ENCODE measurements at regions not wholly inside any gene's neighbourhood (a gene's known extent, or its start where the extent isn't known, plus 50 kb on each side); places are given as distances from the start of the nearest gene placed in this dataset.

DNA sequence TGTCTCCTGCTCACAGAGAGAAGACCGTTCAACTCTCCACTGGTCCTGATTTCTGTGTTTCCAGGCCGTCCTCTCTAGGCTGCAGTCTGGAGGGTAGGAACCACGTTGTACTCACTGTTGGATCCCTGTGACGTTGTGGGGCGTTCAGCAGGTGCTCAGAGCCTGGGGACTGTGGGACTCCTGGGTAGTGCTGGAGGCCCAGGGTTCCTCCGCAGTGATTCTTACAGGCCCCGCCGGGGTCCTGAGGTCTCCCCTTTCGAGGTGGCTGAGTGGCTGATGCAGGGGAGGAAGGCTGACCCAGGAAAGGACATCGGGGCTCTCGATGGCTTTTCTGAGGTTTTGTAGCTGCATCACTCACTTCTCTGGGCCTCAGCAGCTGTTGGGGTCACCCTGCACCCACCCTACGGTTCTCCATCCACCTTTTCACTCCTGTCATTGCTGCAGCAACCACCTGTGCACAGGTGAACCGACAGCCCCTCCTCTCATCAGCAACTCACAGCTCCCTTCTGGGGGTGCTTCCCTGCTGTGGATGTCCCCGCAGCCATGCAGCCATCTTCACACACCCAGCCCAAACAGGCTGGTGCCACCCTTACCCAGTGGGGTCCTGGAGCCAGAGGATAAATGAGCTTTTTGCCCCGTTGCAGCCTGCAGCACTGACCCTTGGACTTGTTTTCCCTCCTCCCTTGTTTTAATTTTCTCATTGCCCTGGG lies 169.6 kb upstream of the HDAC4 start:
- 73 to 81% (median 74%) methylated on average over 15 of the region's 15 CpGs for WGBS, 3 donors
- DNase-seq (no peak), FAIRE-seq (no peak)
- H3K27me3 ChIP-seq (ENCODE audit: control insufficient read depth in 3 of 3, insufficient read depth in 3 of 3, low read length in 3 of 3), result peaks cover 0 to 16% (median 0%) of the 10 kb centered on the region in 3 donors
- H3K4me3 ChIP-seq (ENCODE audit: low read depth in 1 of 3, low read length in 3 of 3), result no peak overlapping the region
- no peaks in the 10 kb centered on the region for H3K9me3 ChIP-seq (ENCODE audit: control insufficient read depth in 2 of 2, insufficient read depth in 1 of 2, low read depth in 1 of 2, low read length in 1 of 2)
- no peaks in the 10 kb centered on the region for H3K36me3 ChIP-seq (ENCODE audit: control insufficient read depth in 3 of 3, insufficient read depth in 2 of 3, low read depth in 1 of 3, low read length in 3 of 3)
- H3K27ac ChIP-seq (ENCODE audit: low read depth in 1 of 3, low read length in 2 of 3), result no peak overlapping the region
- H3K4me1 ChIP-seq (ENCODE audit: control insufficient read depth in 3 of 3, insufficient read depth in 2 of 3, low read depth in 1 of 3, low read length in 2 of 3), result no peaks in the 10 kb centered on the region

- no peaks in the 10 kb centered on the region for H3K4me1 ChIP-seq (ENCODE audit: control insufficient read depth in 3 of 3, insufficient read depth in 2 of 3, low read depth in 1 of 3, low read length in 2 of 3)
- no peaks in the 10 kb centered on the region for H3K9me3 ChIP-seq (ENCODE audit: control insufficient read depth in 2 of 2, insufficient read depth in 1 of 2, low read depth in 1 of 2, low read length in 1 of 2)
- FAIRE-seq (no peak), DNase-seq (no peak)
- 77 to 80% (median 80%) methylated on average over 24 of the region's 24 CpGs for WGBS, 3 donors
- no peak overlapping the region for H3K27ac ChIP-seq (ENCODE audit: low read depth in 1 of 3, low read length in 2 of 3)
- H3K36me3 ChIP-seq (ENCODE audit: control insufficient read depth in 3 of 3, insufficient read depth in 2 of 3, low read depth in 1 of 3, low read length in 3 of 3), result no peaks in the 10 kb centered on the region
- peaks cover 0 to 10% (median 0%) of the 10 kb centered on the region in 3 donors for H3K27me3 ChIP-seq (ENCODE audit: control insufficient read depth in 3 of 3, insufficient read depth in 3 of 3, low read length in 3 of 3)
- H3K4me3 ChIP-seq (ENCODE audit: low read depth in 1 of 3, low read length in 3 of 3), result no peak overlapping the region
Observed at GRCh38 chr2:239569401-239570090, 168.7 kb upstream of the HDAC4 start.

GRCh38 chr2:239568601-239569000 lies 167.8 kb upstream of the HDAC4 start:
- no peak for FAIRE-seq
- no peak overlapping the region for H3K4me3 ChIP-seq (ENCODE audit: low read depth in 1 of 3, low read length in 3 of 3)
- 14 to 41% (median 27%) methylated on average over 4 of the region's 4 CpGs for WGBS, 3 donors

DNA sequence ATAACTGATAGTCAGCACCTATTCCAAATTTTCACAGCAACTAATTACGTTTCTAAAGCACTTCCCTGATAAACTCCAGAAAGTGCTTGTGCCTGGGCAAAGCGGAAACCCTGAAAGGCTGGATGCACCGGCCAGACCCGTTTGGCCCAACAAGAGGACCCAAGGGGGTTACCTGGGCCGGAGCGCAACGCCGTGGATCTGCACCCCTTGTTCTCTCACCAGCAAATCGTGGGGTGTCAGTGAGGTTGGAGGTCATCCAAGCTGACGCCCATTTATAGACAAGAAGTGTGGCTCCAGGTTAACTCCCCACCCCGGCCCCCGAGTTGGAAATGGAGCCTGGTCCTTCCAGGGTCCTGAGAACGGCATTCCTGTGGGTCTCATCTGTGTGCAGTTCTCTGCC lies 167.0 kb upstream of the HDAC4 start:
- 74 to 89% (median 78%) methylated on average over 13 of the region's 13 CpGs for WGBS, 3 donors
- DNase-seq, result no peak

More at GRCh38 chr2:239568601-239569000, 167.8 kb upstream of the HDAC4 start:
- no peaks in the 10 kb centered on the region for H3K9me3 ChIP-seq (ENCODE audit: control insufficient read depth in 2 of 2, insufficient read depth in 1 of 2, low read depth in 1 of 2, low read length in 1 of 2)
- no peak for DNase-seq
- no peak overlapping the region for H3K27ac ChIP-seq (ENCODE audit: low read depth in 1 of 3, low read length in 2 of 3)
- H3K36me3 ChIP-seq (ENCODE audit: control insufficient read depth in 3 of 3, insufficient read depth in 2 of 3, low read depth in 1 of 3, low read length in 3 of 3), result no peaks in the 10 kb centered on the region
- no peaks in the 10 kb centered on the region for H3K4me1 ChIP-seq (ENCODE audit: control insufficient read depth in 3 of 3, insufficient read depth in 2 of 3, low read depth in 1 of 3, low read length in 2 of 3)
- H3K27me3 ChIP-seq (ENCODE audit: control insufficient read depth in 3 of 3, insufficient read depth in 3 of 3, low read length in 3 of 3), result peaks cover 0 to 6% (median 0%) of the 10 kb centered on the region in 3 donors

DNA sequence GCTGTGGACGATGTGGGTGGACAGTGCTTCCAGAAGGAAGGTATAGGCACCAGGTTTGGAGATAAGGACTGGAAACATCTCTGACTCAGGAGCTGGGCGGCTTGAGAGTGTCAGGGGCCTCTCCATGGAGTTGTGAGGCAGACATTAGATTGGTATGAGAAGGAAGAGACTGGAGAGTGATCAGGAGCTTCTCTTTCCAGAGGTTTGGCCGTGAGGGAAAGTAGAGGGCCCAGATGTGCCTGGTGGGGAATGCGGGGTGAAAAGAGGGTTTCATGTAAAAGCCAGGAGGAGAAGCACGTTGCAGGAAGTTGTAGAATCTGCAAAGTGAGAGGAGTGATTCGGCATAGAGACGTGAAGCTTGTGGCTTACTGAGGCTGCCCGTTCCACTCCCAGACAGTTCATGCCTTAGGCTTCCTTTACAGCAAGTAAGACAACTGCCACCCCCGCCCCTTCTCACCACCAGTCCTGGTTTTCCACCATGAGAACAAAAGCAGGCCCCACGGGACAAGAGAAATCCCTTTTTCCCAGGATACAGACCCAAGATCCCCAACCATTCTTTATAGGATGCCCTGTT lies 166.3 kb upstream of the HDAC4 start:
- Histone ChIP-seq H3K27me3 (ENCODE audit: control insufficient read depth in 3 of 3, insufficient read depth in 3 of 3, low read length in 3 of 3) (peaks cover 0 to 6% (median 0%) of the 10 kb centered on the region in 3 donors), H3K4me3 (ENCODE audit: low read depth in 1 of 3, low read length in 3 of 3) (no peak overlapping the region), H3K27ac (ENCODE audit: low read depth in 1 of 3, low read length in 2 of 3) (no peak overlapping the region), H3K9me3 (ENCODE audit: control insufficient read depth in 2 of 2, insufficient read depth in 1 of 2, low read depth in 1 of 2, low read length in 1 of 2) (no peaks in the 10 kb centered on the region), H3K4me1 (ENCODE audit: control insufficient read depth in 3 of 3, insufficient read depth in 2 of 3, low read depth in 1 of 3, low read length in 2 of 3) (no peaks in the 10 kb centered on the region), H3K36me3 (ENCODE audit: control insufficient read depth in 3 of 3, insufficient read depth in 2 of 3, low read depth in 1 of 3, low read length in 3 of 3) (no peaks in the 10 kb centered on the region)
- no peak for FAIRE-seq
- WGBS, 3 donors, result 61 to 63% (median 63%) methylated on average over 10 of the region's 10 CpGs
- no peak for DNase-seq

More for the DNA sequence above, 167.0 kb upstream of the HDAC4 start:
- H3K4me3 ChIP-seq (ENCODE audit: low read depth in 1 of 3, low read length in 3 of 3), result no peak overlapping the region
- no peaks in the 10 kb centered on the region for H3K4me1 ChIP-seq (ENCODE audit: control insufficient read depth in 3 of 3, insufficient read depth in 2 of 3, low read depth in 1 of 3, low read length in 2 of 3)
- H3K36me3 ChIP-seq (ENCODE audit: control insufficient read depth in 3 of 3, insufficient read depth in 2 of 3, low read depth in 1 of 3, low read length in 3 of 3), result no peaks in the 10 kb centered on the region
- H3K27ac ChIP-seq (ENCODE audit: low read depth in 1 of 3, low read length in 2 of 3), result no peak overlapping the region
- FAIRE-seq, result no peak
- H3K9me3 ChIP-seq (ENCODE audit: control insufficient read depth in 2 of 2, insufficient read depth in 1 of 2, low read depth in 1 of 2, low read length in 1 of 2), result no peaks in the 10 kb centered on the region
- peaks cover 0 to 6% (median 0%) of the 10 kb centered on the region in 3 donors for H3K27me3 ChIP-seq (ENCODE audit: control insufficient read depth in 3 of 3, insufficient read depth in 3 of 3, low read length in 3 of 3)

DNA sequence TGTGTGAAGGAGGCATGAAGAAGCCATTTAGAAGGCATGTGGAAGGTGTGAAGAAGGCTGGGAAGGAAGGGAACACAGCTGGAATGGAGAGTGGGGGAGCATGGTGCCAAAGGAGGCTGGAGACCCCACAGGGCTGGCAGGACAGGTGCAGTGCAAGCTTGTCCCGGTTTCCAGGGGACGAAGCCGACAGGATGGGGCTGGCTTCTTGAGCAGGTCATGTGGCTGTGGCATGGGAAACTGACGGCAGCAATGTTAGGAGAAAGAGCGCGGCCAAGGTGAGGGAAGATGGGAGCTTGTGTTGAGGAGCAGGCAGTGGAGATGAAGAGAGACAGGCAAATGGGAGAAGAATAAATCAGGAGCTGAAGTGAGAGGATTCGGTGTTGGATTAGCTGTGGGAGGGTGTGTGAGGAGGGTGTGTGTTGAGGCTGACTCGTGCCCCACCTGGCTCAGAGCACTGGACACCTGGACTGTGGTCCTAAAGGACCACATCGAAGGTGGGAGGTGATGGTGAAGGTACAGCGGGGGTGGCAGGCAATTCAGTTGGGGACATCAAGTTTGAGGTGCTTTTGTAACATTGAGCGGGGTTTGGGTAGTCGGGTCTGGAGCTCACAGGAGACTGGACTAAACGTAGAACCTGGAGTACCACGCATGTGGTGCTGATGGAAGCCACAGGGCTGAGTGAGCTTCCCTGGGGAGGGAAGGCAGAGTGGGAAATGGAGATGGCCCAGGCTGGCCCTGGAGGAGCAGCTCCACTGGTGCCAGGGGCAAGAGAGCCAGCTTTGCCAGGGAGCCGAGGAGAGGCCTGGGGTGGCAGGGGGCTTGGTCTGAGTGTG lies 165.6 kb upstream of the HDAC4 start:
- 88 to 91% (median 89%) methylated on average over 15 of the region's 15 CpGs for WGBS, 3 donors
- H3K36me3 ChIP-seq (ENCODE audit: control insufficient read depth in 3 of 3, insufficient read depth in 2 of 3, low read depth in 1 of 3, low read length in 3 of 3), result no peaks in the 10 kb centered on the region
- peaks cover 0 to 6% (median 0%) of the 10 kb centered on the region in 3 donors for H3K27me3 ChIP-seq (ENCODE audit: control insufficient read depth in 3 of 3, insufficient read depth in 3 of 3, low read length in 3 of 3)
- no peak overlapping the region for H3K27ac ChIP-seq (ENCODE audit: low read depth in 1 of 3, low read length in 2 of 3)
- H3K9me3 ChIP-seq (ENCODE audit: control insufficient read depth in 2 of 2, insufficient read depth in 1 of 2, low read depth in 1 of 2, low read length in 1 of 2), result no peaks in the 10 kb centered on the region
- H3K4me3 ChIP-seq (ENCODE audit: low read depth in 1 of 3, low read length in 3 of 3), result no peak overlapping the region
- DNase-seq (no peak), FAIRE-seq (no peak)
- no peaks in the 10 kb centered on the region for H3K4me1 ChIP-seq (ENCODE audit: control insufficient read depth in 3 of 3, insufficient read depth in 2 of 3, low read depth in 1 of 3, low read length in 2 of 3)

DNA sequence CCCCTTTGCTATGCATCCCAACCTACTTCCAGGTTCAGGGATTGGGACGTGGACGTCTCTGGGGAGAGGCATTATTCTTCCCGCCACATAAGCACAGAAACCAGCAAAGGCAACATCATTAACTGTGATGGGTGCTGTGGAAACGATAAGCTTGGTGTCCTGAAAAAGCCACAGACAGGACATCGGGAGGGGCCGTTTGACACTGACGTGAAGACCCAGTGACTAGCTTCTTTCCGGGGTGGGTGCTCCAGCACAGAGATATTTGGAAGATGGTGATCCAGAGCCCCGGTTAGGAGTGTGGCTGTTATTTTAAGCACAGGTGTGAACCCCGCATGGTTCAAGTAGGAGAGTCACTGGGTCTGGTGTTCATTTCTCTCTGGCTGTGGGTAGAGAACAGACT lies 163.8 kb upstream of the HDAC4 start:
- no peaks in the 10 kb centered on the region for H3K9me3 ChIP-seq (ENCODE audit: control insufficient read depth in 2 of 2, insufficient read depth in 1 of 2, low read depth in 1 of 2, low read length in 1 of 2)
- 89 to 92% (median 90%) methylated on average over 10 of the region's 10 CpGs for WGBS, 3 donors
- H3K4me1 ChIP-seq (ENCODE audit: control insufficient read depth in 3 of 3, insufficient read depth in 2 of 3, low read depth in 1 of 3, low read length in 2 of 3), result no peaks in the 10 kb centered on the region
- no peak overlapping the region for H3K4me3 ChIP-seq (ENCODE audit: low read depth in 1 of 3, low read length in 3 of 3)
- H3K27ac ChIP-seq (ENCODE audit: low read depth in 1 of 3, low read length in 2 of 3), result no peak overlapping the region
- no peak for FAIRE-seq
- H3K27me3 ChIP-seq (ENCODE audit: control insufficient read depth in 3 of 3, insufficient read depth in 3 of 3, low read length in 3 of 3), result peaks cover 0 to 6% (median 0%) of the 10 kb centered on the region in 3 donors
- no peak for DNase-seq
- H3K36me3 ChIP-seq (ENCODE audit: control insufficient read depth in 3 of 3, insufficient read depth in 2 of 3, low read depth in 1 of 3, low read length in 3 of 3), result no peaks in the 10 kb centered on the region

- H3K9me3 ChIP-seq (ENCODE audit: control insufficient read depth in 2 of 2, insufficient read depth in 1 of 2, low read depth in 1 of 2, low read length in 1 of 2), result no peaks in the 10 kb centered on the region
- DNase-seq, result no peak
- WGBS, 3 donors, result 84 to 92% (median 86%) methylated on average over 9 of the region's 9 CpGs
- peaks cover 0 to 6% (median 0%) of the 10 kb centered on the region in 3 donors for H3K27me3 ChIP-seq (ENCODE audit: control insufficient read depth in 3 of 3, insufficient read depth in 3 of 3, low read length in 3 of 3)
- H3K4me1 ChIP-seq (ENCODE audit: control insufficient read depth in 3 of 3, insufficient read depth in 2 of 3, low read depth in 1 of 3, low read length in 2 of 3), result no peaks in the 10 kb centered on the region
- no peak overlapping the region for H3K27ac ChIP-seq (ENCODE audit: low read depth in 1 of 3, low read length in 2 of 3)
- H3K4me3 ChIP-seq (ENCODE audit: low read depth in 1 of 3, low read length in 3 of 3), result no peak overlapping the region
- H3K36me3 ChIP-seq (ENCODE audit: control insufficient read depth in 3 of 3, insufficient read depth in 2 of 3, low read depth in 1 of 3, low read length in 3 of 3), result no peaks in the 10 kb centered on the region
- FAIRE-seq, result no peak
Observed at GRCh38 chr2:239563561-239563960, 162.7 kb upstream of the HDAC4 start.

All from small intestine (tissue), 7 donors.